ENCODE measurements at regions not wholly inside any gene's neighbourhood (a gene's known extent, or its start where the extent isn't known, plus 50 kb on each side); places are given as distances from the start of the nearest gene placed in this dataset.

DNA sequence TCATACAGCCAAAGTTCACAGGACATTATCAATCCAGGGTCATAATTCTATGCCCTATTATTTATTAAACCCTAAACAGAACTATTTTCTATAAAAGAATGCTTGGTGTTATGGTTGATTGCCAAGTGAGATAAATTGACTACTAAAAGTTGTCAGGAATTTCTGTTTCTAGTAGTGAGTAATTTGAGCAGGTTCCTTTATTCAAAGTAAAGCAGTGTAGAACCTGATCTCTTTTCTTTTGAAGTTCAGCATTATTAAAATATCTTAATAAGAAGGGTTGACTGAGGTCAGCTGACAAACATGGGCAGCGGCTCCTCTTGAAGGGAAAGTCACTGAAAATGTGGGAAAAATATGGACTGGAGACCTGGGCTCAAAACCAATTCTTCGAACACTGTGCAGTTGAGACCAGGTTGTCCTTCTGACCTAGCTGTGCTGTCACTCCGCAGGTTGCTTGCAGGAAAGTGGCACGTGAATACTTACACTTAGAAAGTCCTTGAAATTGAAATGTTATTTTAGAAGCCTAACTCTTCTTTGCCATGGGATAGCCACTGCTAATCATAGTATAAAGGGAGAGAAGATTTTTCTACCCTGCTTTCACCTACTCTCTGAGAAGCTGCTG is 141.0 kb downstream of the RASSF9 start:
- intact Hi-C loops (cut with DNase I): no loop called here
- ATAC-seq (ENCODE audit: poor library complexity) (no peak), DNase-seq (no peak)

- intact Hi-C loops (cut with DNase I): no loop called here
- ATAC-seq (ENCODE audit: poor library complexity) (no peak), DNase-seq (no peak)
These were observed 139.2 kb downstream of the RASSF9 start for GRCh38 chr12:85697003-85697402.

DNA sequence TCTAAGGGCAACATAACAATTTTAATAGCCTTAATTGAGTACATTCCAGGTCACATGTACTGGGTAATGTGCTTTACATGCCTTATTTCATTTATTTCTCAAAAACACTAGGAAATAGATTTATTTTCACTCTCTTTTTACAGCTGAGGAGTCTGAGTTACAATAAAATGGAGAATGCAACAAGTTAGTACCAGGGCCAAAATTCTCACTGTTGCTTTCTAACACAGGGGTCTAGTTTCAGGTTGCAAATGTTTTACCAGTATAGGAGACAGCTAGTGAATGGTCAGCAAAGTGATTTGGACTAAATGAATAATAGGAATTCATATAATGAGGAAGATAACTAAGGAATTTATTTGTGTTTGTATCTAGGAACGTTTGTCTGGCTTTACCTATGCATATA is 137.3 kb downstream of the RASSF9 start:
- ATAC-seq (ENCODE audit: poor library complexity): no peak
- intact Hi-C loops (cut with DNase I): no loop called here
- no peak for DNase-seq

DNA sequence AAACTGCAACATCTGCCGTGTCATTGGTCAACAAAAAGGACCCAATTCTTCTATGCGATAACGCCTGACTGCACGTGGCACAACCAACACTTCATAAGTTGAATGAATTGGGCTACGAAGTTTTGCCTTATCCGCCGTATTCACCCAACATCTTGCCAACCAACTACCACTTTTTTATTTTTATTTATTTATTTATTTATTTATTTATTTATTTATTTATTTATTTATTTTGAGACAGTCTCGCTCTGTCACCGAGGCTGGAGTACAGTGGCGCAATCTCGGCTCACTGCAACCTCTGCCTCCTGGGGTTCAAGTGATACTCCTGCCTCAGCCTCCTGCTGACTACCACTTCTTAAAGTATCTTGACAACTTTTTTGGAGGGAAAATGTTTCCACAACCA is 127.4 kb downstream of the RASSF9 start:
- no peak for DNase-seq
- no peak for ATAC-seq (ENCODE audit: poor library complexity)
- intact Hi-C loops (cut with DNase I): loop anchor here (10.0 kb wide), 1 partner anchor 156 kb away; no protein-coding TSS in a partner anchor

DNA sequence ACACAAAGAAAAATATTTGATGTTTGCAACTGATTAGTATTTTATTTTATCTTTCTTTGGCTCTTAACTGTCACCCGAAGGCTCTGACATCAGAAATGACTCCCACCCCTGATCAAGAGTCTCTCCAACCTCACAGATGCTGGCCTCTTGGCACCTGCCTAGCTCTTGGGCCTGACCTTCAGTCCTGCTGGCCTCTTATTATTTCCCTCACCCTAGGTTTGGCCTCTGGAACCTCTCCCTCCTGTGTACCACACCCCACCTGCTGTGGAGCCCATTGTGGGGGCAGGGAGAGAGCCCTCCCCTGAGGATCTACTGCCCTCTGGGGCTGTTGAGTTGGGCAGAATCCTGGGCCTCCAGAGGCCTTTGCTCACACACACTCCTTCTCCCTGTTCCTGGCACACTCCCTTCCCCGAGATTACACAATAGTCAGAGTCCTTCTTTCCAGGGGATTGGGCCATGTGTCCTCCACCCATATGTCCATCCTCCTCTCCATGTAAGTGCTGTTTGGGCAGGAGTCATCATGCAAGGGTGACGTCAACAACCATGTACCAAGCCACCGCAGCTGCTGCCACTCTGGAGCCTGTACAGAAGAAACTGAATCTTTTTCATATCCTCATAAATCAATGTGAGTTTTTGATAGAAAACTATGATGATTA is 124.3 kb downstream of the RASSF9 start:
- ATAC-seq (ENCODE audit: poor library complexity): peak; percentile 92
- intact Hi-C loops (cut with DNase I): no loop called here
- DNase-seq: peak; percentile 69

GRCh38 chr12:85713373-85713772 is 122.8 kb downstream of the RASSF9 start:
- ATAC-seq (ENCODE audit: poor library complexity): peak; percentile 81
- no peak for DNase-seq
- intact Hi-C loops (cut with DNase I): no loop called here

DNA sequence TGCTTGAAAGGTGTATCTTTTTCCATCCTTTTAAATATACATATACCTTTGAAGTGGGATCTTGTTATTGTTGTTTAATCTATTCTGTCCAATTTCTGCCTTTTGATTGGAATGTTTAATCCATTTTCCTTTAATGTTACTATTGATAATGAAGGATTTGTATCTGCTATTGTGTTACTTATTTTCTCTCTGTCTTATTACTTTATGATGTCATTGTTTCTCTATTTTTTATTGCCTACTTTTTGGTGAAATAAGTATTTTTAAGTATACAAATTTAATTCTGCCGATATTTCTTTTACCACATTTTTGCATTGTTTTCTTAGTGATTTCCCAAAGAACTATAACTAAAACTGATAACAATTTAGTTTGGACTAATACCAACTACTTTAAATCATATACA is 121.8 kb downstream of the RASSF9 start:
- no peak for DNase-seq
- ATAC-seq (ENCODE audit: poor library complexity): no peak
- intact Hi-C loops (cut with DNase I): no loop called here

GRCh38 chr12:85720308-85721033 is 115.7 kb downstream of the RASSF9 start:
- no peak for ATAC-seq (ENCODE audit: poor library complexity)
- intact Hi-C loops (cut with DNase I): no loop called here
- no peak for DNase-seq

DNA sequence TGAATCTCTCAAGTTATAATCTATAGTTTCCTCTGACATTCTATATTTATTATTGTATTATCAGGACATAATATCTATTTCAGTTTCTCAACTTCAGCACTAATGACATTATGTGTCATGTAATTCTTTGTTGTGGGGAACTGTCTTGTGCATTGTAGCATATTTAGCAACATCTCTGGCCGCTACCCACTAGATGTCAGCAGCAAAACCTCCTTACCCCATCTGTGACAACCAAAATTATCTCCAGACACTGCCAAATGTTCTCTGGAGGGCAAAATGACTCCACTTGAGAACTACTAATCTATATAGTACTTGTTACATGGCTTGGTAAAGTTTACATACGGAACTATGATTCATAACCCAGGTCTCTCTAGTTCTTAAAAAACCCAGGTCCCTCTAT is 110.2 kb downstream of the RASSF9 start:
- no peak for ATAC-seq (ENCODE audit: poor library complexity)
- intact Hi-C loops (cut with DNase I): no loop called here
- DNase-seq: no peak

- DNase-seq (no peak), ATAC-seq (ENCODE audit: poor library complexity) (no peak)
- intact Hi-C loops (cut with DNase I): no loop called here
These were observed 102.9 kb downstream of the RASSF9 start for GRCh38 chr12:85733221-85733840.

GRCh38 chr12:85733984-85734383 is 102.2 kb downstream of the RASSF9 start:
- DNase-seq (no peak), ATAC-seq (ENCODE audit: poor library complexity) (no peak)
- intact Hi-C loops (cut with DNase I): no loop called here

DNA sequence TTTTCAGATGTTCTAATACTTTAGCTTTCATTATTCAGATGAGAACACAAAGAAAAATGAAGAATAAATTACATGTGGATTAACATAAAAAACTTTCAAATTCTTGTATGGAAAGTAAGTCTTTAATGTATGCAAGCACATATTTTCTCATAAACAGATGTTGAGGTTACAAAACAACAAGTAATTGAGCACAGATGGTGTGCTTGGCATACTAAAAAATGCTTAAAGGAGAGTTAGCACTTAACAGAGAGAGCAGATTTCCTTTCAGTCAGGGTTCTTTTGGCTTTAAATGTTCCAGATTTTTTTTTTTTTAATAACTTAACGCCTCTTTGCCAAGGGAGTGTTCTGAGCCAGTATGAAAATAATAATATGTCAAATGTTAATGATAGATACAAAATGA is 96.0 kb downstream of the RASSF9 start:
- DNase-seq: no peak
- intact Hi-C loops (cut with DNase I): no loop called here
- no peak for ATAC-seq (ENCODE audit: poor library complexity)

DNA sequence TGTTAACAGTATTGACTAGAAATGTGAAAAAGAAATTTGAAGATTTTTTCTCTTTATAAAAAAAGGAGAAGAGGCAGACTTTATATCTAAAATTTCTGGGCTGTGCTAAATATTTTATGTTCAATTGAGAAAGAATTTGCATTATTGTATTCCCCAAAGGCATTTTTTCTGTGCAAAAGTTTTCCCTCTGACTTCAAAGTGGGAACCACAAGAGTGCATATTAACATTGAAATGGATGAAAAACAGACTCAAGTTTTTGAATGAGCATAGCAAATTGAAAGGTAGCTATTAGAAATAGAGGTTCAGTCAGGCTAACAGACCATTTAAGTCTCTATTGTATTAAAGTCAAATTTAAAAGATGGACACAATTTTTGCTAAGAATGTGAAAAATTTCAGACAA is 95.2 kb downstream of the RASSF9 start:
- DNase-seq: no peak
- no peak for ATAC-seq (ENCODE audit: poor library complexity)
- intact Hi-C loops (cut with DNase I): no loop called here

- intact Hi-C loops (cut with DNase I): no loop called here
- DNase-seq (no peak), ATAC-seq (ENCODE audit: poor library complexity) (no peak)
These were observed 88.2 kb downstream of the RASSF9 start for GRCh38 chr12:85747941-85748495.
